Calu3 (cell line): ENCODE measurements at regions not wholly inside any gene's neighbourhood (a gene's known extent, or its start where the extent isn't known, plus 50 kb on each side); places are given as distances from the start of the nearest gene placed in this dataset.

ENCODE experiments used
- BruUV-seq: library from RNA; stranded (reverse); fragments of 400-500 nt; replicated peaks from 2 replicates; lab custom pipeline; 2021; lab: Mats Ljungman, UMichigan
- CTCF ChIA-PET: fragments of 300-600 bp; sonication (Branson Sonifier 250); formaldehyde crosslinking; loops from one replicate; lab custom pipeline; 2022; ENCODE audit warnings: antibody characterized with exemption; lab: Charles Lee
- DNase-seq: peaks from one replicate; pipeline ENCODE4 v3.0.0; 2022
- H3K27ac Mint-ChIP-seq: one replicate; pipeline ENCODE4 v1.8.0; 2022; ENCODE audit warnings: mixed read lengths; ENCODE audit not compliant: unreplicated experiment
- H3K27me3 Mint-ChIP-seq: one replicate; pipeline ENCODE4 v1.8.0; 2022; ENCODE audit warnings: mixed read lengths; ENCODE audit not compliant: unreplicated experiment
- H3K36me3 Mint-ChIP-seq: one replicate; pipeline ENCODE4 v1.8.0; 2022; ENCODE audit warnings: mild to moderate bottlenecking, moderate library complexity, mixed read lengths; ENCODE audit not compliant: insufficient read depth, unreplicated experiment
- H3K4me1 Mint-ChIP-seq: one replicate; pipeline ENCODE4 v1.8.0; 2022; ENCODE audit warnings: mild to moderate bottlenecking, low read depth, mixed read lengths; ENCODE audit not compliant: unreplicated experiment
- H3K4me3 Mint-ChIP-seq: one replicate; pipeline ENCODE4 v1.8.0; 2022; ENCODE audit warnings: mild to moderate bottlenecking, low read depth, moderate library complexity, mixed read lengths; ENCODE audit not compliant: unreplicated experiment
- H3K9me3 Mint-ChIP-seq: one replicate; pipeline ENCODE4 v1.8.0; 2022; ENCODE audit warnings: low read depth, mixed read lengths; ENCODE audit not compliant: unreplicated experiment
- CTCF ChIP-seq: fragments of 200-600 bp; IDR thresholded peaks from one replicate; pipeline ENCODE4 v1.8.0; 2022; ENCODE audit warnings: antibody characterized with exemption; ENCODE audit not compliant: unreplicated experiment
- intact Hi-C: fragments of 100-400 bp; cut with micrococcal nuclease; formaldehyde crosslinking; loops from one replicate; pipeline ENCODE4 v1.10.0; 2022; ENCODE audit not compliant: unreplicated experiment

GRCh38 chr6:92827104-92827503 is 592.3 kb downstream of the EPHA7 start:
- peaks cover 7% of the 10 kb centered on the region for H3K4me1 Mint-ChIP-seq
- H3K9me3 Mint-ChIP-seq: no peaks in the 10 kb centered on the region
- intact Hi-C loops: no loop called here
- CTCF ChIA-PET: no interaction called here
- BruUV-seq: no TSS peak
- TF ChIP-seq CTCF: no peak
- no peak overlapping the region for H3K4me3 Mint-ChIP-seq
- H3K27ac Mint-ChIP-seq: no peak overlapping the region
- no peaks in the 10 kb centered on the region for H3K27me3 Mint-ChIP-seq
- no peak for DNase-seq
- no peaks in the 10 kb centered on the region for H3K36me3 Mint-ChIP-seq

GRCh38 chr6:92826633-92827032 is 592.7 kb downstream of the EPHA7 start:
- intact Hi-C loops: no loop called here
- Mint-ChIP-seq H3K27me3 (no peaks in the 10 kb centered on the region), H3K27ac (no peak overlapping the region), H3K4me3 (no peak overlapping the region), H3K9me3 (no peaks in the 10 kb centered on the region), H3K36me3 (no peaks in the 10 kb centered on the region), H3K4me1 (peaks cover 7% of the 10 kb centered on the region)
- CTCF ChIA-PET: no interaction called here
- TF ChIP-seq CTCF: no peak
- DNase-seq: no peak
- no TSS peak for BruUV-seq

GRCh38 chr6:92822222-92822621 is 597.1 kb downstream of the EPHA7 start:
- no peak for TF ChIP-seq CTCF
- Mint-ChIP-seq H3K27ac (no peak overlapping the region), H3K36me3 (no peaks in the 10 kb centered on the region), H3K4me1 (peaks cover 7% of the 10 kb centered on the region), H3K27me3 (no peaks in the 10 kb centered on the region), H3K9me3 (no peaks in the 10 kb centered on the region), H3K4me3 (no peak overlapping the region)
- BruUV-seq: no TSS peak
- no peak for DNase-seq
- CTCF ChIA-PET: no interaction called here
- intact Hi-C loops: no loop called here

- Mint-ChIP-seq H3K9me3 (no peaks in the 10 kb centered on the region), H3K36me3 (no peaks in the 10 kb centered on the region), H3K27me3 (no peaks in the 10 kb centered on the region), H3K4me1 (no peaks in the 10 kb centered on the region), H3K27ac (no peak overlapping the region), H3K4me3 (no peak overlapping the region)
- intact Hi-C loops: no loop called here
- TF ChIP-seq CTCF: no peak
- BruUV-seq: no TSS peak
- no peak for DNase-seq
- CTCF ChIA-PET: no interaction called here
Measured at GRCh38 chr6:92820601-92821000, 598.8 kb downstream of the EPHA7 start.
